GM19452 (cell line): ENCODE measurements at regions not wholly inside any gene's neighbourhood (a gene's known extent, or its start where the extent isn't known, plus 50 kb on each side); places are given as distances from the start of the nearest gene placed in this dataset.
"Not testable (repeated sequence)": the region's sequence is repeated elsewhere in the genome, so short reads cannot be mapped to it uniquely, and the experiment has no call there.

ENCODE experiments used
- ATAC-seq: cut with Tn5 transposase; IDR thresholded peaks from one replicate; pipeline ENCODE4 v1.9.1; 2021; ENCODE audit not compliant: unreplicated experiment

DNA sequence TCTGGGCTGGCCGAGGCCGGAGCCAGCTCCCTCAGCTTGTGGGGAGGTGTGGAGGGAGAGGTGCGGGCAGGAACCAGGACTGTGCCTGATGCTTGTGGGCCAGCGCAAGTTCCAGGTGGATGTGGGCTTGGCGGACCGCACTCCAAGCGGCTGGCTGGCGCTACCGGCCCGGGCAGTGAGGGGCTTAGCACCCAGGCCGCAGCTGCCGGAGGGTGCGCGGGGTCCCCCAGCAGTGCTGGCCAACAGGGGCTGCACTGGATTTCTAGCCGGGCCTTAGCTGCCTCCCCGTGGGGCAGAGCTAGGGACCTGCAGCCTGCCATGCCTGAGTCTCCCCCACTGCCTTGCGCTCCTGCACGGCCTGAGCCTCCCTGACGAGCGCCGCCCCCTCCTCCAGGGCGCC is 242.8 kb downstream of the CCSER2 start:
- ATAC-seq = no peak

DNA sequence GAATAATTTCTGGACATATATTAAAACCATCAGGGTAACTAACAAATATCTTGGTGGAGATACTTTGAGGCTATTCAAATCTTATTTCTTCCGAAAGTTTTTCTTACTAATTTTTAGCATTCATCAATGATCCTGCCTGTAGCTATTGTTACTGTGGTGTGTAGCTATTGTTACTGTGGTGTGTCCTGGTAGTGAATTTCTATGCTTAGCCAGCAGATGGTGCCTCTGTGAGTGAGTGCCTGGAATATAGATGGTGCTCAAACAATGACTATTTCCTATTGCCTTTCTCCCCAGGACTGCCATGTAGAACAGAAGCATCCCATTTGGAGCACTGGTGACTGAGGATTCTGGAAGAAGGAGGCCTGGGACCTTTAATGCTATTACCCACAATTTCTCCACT is 245.7 kb downstream of the CCSER2 start:
- no peak for ATAC-seq

DNA sequence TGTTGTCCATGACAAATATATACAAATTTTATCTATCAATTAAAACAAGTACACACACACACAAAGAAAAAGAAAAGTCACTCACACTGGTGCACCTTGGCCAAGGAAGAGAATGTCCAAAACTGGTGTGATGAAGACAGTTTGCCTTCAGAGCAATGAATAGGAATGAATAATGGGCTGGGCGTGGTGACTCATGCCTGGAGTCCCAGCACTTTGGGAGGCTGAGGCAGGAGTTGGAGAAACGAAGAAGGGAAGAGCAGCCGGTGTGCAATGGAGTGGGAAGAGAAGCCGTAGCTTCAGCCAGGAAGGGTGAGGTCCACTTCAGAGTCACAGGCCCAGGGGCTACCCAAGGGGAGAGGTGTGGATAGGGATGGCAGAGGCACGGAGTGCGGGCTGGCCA is 253.6 kb downstream of the CCSER2 start:
- no peak for ATAC-seq

DNA sequence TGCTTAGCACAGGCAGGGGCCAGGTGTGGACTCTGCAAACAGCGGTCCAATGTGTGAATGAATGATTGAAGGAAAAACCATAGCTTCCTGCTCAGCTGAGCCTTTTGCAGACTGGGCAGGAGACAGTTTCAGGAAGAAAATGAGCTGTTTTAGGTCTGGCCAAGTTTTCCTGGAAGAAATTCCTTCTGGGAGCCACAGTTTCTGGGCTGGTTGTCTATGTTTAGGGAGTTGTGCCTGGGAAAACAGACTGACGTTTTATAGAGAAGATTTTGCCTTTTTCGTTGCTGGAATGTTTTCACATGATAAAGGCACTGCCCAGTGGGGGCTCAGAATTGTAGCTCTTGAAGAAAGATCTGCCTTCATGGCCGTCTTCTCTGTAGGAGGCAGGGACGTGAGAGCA is 255.1 kb downstream of the CCSER2 start:
- ATAC-seq = no peak

DNA sequence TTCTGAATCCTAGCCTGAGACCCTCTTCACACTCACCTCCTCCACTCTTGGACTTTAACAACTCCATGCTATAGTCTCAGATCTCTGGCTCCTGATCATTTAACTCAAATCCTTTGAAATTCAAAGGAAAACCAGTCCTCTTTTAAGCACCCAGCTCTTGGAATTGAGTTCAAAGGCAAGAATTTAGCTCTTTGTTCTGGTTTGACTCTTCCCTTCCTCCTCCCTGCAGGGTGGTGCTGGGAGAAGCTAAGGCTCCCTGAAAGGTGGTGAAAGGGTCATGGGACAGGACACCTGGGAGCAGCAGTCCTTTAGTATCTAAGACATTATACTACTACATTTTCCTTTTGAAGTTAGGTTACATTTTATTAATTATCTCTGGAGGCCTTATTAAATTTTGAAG is 259.4 kb downstream of the CCSER2 start:
- no peak for ATAC-seq

DNA sequence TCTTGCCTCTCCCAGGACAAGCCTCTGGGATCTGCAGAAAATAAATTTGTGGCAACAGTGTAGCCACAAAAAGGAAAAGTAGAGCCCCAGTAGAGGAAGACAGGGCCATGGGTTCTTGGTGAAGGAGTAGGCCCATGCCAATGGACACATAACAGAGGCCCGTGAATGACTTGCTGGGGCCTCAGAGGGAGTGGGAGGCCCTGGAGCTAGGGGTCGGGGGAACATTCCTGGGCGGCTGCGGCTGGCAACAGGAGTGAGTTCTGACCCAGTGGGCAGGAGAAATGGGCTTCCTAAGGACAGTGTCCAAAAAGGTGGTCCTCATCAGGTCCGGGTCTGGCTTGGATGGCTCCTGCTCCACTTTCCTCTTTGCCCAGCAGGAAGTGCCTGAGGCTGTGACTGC is 260.0 kb downstream of the CCSER2 start:
- no peak for ATAC-seq

DNA sequence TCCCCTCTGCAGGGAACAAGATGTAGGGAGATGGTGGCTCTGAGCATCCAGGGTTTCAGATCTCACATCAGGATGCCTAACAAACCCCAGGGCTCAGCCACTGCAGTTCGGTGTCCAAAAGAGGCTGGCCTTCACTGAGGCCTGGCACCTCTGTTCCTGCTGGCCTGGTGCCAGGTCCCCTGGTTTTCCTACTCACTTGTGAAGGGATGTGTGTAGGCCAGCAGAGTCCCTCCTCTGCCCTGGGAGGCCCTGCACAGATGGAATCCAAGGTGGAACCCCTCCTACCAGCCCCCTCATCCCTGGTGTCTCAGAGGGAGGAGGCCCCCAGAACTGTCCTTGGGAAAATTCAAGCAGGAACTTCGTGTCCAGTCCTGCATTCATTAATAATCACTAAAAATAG is 260.6 kb downstream of the CCSER2 start:
- ATAC-seq = no peak

DNA sequence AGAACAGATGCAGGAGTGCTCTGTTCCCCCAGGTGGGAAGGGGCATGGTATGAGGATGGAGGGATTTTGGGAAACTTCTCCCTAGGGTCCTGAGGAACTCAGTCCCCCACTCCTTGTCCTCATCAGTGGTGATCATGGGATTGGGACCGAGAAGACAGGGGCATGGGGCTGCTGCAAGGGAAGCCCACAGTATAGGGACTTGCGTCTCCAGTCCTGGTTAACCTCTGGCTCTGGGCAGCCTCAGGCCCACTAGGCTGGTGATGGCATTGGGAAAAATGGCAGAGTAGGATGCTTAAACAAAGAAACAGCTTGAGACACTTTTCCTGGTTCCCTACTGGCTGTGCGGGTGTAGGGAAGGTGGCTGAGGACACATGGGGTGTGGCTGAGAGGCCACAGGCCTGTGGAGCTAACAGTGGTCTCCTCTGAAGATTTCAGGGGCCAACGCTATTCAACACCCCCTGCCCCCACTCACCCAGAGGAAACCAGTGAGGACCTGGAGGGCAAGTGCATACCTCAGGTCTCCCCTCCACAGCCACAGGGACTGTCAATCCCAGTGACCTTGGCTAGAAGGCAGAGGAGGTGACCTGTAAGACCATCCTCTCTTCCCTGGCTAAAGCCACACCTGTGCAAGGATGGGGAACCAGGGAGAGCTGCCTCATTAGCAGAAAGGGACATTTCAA is 261.3 kb downstream of the CCSER2 start:
- no peak for ATAC-seq

DNA sequence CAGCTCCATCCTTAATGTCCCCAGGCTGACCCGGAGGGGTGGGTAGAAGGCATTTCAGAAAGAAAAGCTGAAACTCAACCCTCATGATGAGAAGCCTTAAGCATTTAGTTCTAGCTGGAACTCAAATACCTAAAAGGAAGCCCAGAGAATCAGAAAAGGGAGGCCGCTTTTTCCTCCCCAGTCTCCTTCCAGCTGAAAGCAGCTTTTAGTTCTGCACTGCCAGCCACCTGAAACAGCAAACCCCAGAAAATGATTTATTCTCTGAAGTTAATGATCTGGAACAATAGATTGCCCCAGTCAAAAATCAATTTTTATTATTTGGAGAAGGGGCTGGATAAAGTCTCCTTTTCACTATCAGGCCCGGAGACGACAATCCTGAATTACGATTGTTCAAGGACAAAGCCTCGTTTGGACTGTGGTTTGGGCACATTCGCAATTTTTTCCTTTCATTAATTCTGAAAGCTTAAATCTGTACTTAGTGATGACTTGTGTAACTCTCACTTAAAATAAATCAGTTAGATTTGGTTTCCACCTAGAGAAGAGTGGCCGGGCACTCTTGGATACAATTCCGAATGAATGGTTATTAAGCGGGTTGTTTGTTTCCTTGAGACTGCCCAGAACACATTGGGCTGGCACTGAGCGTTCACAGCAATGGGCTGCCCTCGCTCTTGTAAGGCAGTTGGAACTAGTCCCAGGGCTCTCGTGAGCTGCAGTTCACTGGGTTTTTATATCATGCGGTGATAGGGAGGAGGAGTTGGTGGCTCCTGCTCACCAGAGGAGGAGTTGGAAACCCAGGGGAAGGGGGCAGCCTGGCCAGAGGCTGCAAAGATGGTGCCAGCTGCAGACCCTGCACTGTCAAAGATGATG is 262.2 kb downstream of the CCSER2 start:
- ATAC-seq = no peak

DNA sequence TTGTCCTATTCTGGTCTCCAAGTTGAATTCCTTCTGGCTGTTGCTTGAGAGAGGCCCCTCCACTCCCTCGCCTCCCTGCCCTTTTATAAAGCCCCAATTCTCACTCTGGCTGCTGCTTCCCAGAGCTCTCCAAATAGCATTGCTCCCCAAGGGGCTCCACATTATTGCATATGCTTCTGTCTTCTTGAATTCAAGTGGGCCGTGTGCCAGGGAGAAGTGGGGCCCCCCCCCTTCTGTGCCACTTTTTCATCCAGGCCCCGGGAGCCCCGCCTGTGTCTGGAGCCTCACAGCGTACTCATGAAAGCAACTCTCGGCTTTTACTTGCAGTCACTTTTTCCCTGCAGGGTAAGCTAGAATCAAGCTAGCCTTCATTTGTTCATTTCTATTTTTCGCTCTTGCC is 265.1 kb downstream of the CCSER2 start:
- no peak for ATAC-seq

DNA sequence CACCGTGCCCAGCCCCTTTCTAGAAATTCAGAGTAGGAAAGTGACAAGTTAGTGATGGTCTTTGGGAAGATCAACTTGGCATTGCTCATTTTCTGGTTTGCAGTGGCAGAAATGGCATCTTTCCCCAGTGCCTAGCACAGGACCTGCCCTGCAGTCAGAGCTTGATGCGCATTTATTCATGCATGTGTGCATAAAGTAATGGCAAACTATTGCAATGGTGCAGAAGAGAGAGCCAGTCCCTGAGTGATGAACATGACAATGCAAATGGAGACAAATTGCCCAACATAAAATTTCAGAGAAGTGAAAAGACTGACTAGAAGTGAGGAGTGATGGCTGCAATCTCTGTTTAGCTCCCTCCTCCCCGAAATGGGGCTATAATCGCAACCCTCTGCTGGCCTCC is 268.2 kb downstream of the CCSER2 start:
- ATAC-seq = no peak

DNA sequence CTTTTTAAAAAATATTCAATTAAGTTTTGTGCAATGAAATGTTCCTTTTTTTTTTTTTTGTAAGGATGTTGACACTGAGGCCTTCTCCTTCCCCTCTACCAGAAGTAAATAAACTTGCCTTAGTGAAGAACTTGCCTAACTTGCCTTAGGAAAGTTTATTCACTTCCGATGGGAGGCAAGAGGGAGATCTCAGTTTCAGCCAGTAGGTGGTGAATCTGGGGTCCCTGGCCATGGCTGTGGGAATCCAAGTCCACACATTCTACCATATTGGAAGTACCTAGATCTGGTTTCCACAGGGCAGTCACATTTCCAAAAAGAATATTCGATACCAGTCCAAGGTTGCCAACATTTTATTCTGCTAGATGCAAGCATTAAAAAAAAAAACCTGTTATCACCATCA is 270.9 kb downstream of the CCSER2 start:
- no peak for ATAC-seq

DNA sequence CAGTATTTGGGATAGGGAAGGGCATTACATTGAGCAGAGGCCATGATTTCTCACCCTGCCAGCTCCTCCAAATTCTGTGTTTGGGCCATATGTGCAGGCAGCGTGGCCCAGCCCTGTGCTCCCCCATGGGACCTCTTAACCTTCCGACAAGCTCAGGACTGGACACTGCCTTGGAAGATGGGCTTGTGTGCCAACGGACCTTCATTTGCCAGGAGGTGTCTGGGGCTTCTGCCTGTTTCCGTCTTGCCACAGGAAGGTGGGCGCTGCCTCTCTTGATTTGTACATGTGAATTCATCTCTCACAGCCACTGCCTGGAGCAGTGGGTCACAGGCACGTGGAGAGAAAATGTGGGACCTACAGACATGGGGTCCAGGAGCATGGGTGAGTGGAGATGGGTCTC is 272.6 kb downstream of the CCSER2 start:
- ATAC-seq = no peak

DNA sequence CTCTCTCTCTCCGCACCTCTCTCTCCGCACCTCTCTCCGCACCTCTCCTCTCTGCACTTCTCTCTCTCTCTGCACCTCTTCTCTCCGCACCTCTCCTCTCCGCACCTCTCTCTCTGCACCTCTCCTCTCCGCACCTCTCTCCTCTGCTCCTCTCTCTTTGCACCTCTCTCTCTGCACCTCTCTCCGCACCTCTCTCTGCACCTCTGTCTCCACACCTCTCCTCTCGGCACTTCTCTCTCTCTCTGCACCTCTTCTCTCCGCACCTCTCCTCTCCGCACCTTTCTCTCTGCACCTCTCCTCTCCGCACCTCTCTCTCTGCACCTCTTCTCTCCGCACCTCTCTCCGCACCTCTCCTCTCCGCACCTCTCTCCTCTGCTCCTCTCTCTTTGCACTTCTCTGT is 274.2 kb downstream of the CCSER2 start:
- not testable (repeated sequence) for ATAC-seq

DNA sequence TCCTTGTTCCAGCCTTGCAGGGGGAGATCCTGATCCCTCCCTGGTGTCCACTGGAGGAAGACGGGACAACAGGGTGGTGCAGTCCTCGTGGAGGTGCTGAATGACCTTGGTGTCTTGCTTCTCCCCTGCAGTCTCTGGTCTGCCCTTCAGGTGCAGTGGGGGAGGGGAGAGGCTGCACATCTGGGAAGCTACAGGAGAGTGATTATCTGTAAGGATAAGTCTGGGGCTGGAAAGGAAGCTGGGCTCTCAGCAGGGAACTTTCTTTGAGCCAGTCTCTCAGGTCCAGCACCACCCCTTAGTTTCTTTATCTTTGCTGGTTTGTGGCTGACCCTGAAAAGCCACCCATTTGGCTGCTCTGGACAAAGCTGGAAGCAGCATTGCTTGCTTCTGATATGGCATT is 275.6 kb downstream of the CCSER2 start:
- no peak for ATAC-seq

DNA sequence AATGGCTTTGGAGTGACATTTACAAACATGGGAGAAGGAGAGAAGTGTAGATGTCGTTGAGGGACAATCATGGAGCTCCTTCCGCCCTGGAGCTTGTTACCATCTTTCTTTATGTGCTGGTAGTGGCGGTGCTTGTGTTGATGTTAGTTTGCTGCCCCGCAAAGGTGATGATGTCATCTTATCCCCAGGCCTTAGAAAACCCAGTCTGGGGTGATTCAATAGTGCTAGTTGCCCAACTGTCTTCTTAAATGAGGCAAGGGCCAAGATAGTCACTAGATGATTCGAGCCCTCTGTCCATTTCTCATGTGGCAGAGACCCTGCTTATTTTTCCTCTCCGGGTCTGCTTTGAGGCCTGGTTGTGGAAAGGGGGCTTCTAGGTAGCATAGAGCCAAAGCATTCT is 277.4 kb downstream of the CCSER2 start:
- ATAC-seq = no peak

DNA sequence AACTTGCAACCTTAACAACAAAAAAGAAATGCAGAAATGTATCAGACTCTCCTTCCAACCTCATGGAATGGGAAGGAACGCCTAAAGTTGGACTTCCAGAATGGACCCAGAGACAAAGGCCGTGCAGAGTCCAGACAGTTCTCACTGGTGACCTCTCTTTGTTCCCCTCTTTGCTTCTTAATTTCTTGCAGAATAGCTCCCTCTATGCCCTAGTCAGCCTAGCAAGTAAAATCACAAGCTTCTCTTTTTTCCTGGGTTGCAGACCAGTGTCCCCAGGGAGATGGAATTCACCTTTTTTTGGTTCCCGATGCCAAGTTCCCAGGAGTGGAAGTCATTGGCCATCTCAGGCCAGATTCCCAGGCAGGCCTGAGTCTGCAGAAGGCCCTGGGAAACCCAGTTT is 278.0 kb downstream of the CCSER2 start:
- ATAC-seq = no peak

DNA sequence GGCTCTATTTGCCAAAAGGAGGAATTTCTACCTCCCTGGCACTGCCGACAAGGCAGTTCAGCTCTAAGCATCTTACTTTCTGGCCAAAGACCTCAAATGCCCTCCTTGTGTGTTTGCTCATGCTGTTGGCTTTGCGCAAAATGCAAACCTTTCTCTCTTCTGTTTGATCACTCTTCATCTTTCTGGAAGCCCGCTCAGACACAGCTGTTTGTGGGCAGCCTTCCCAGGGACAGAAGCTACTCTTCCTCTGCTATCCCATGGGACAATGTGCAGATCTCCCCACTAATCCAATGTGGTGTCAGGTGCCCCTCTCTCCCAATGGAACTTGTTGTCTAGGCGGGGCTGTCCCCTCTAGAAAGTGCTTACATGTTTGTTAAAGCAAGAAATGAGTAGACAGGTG is 278.7 kb downstream of the CCSER2 start:
- ATAC-seq = no peak

DNA sequence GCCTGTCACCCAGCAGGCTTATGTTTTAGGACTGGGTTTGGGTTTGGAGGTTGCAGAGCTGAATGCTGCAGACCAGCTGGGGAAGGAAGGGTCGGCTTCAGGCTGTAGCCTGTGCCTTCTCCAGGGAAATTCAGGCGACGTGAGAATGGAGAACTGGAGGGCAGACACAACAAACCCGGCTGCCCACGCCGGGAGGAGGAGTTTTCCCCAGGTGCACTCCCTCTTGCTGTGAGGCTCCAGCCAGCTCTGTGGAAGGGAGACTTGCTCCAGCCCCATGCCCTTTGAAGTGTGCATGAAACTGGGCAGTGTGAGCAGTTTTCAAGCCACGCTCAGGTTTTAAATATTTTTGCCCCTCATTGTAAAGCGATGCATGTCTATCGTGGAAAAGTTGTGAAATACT is 279.1 kb downstream of the CCSER2 start:
- ATAC-seq = no peak

DNA sequence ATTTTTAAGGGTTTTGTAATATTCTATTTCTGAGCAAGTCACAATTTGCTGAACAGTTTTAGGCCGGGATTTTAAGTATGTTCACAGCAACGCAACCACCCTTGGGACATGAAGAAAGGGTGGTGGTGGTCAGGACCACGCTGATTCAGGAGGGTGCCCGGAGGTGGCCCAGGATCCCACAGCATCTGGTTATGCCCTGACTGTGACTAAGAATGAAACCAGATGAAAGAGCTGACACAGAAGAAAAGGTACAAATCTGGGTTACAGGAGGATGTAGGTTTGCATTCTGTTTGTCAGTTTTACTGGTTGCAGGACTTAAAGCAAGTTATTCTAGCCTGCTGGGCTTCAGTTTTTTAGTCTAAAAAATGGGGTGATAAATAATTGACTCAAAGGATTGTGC is 279.7 kb downstream of the CCSER2 start:
- peak; percentile 76 for ATAC-seq

DNA sequence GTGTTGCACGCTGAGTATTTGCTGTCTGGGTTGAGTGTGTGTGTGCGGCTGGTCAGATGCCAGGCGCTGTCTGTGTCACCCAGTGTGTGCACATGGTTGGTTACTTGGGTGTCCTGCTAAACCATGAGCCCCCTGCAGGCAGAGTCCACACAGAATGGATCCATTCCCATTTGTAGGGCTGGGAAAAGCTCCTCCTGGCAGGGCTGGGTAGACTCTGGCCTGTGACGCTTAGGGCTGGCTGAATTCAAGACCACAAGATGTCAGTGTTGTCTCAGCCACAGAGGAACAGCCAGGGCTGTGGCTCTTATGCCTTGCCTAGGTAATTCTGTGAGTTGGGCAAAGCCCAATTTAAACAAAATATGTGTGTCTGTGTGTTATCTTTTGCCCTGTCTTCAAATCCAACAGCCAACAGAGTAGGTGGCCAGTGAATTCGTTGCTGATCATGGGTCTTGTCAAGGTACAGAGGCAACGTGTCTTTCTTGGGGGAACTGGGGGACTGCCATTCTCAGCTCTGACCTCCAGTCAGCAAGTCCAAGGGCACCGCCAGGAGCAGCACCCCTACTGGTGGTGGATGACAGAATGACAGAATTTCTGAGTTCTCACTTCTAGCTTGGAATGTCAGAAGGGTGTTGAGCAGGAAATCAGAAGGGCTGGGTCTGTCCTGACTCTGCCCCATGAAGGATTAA is 285.1 kb downstream of the CCSER2 start:
- peak; percentile 57 for ATAC-seq
